GM12891 (cell line): ENCODE measurements at regions not wholly inside any gene's neighbourhood (a gene's known extent, or its start where the extent isn't known, plus 50 kb on each side); places are given as distances from the start of the nearest gene placed in this dataset.

ENCODE experiments used
- POLR2A ChIP-seq: IDR thresholded peaks from 2 replicates; pipeline ENCODE4 v1.6.1; 2011; ENCODE audit warnings: low read depth, low read length, control low read depth
- POLR2AphosphoS5 ChIP-seq: IDR thresholded peaks from 2 replicates; pipeline ENCODE4 v1.6.1; 2011; ENCODE audit warnings: low read depth, low read length, control low read depth
- TAF1 ChIP-seq: IDR thresholded peaks from 2 replicates; pipeline ENCODE4 v1.6.1; 2011; ENCODE audit warnings: low read depth, low read length, control low read depth

DNA sequence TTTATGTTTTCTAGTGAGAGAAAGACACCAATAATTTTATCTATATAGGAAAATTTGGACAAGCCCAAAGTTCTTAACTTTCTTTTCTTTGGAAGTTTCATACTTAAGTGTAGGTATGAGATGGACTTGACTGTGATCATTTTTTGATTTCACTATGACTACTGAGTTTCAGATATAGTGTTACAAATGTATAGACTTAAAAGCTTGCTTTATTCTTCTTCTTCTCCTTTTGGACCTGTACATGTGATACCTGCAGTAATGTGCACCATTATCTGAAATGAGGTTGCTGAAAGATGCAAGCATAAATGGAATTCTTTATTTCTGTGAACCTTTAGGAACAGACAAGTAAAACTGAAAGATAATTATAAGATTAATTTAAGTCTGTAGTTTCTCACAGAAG is 743.4 kb upstream of the AMELY start:
- TF ChIP-seq TAF1 (no peak), POLR2AphosphoS5 (no peak), POLR2A (no peak)
